Hepatocyte (in vitro differentiated cells): ENCODE measurements at regions not wholly inside any gene's neighbourhood (a gene's known extent, or its start where the extent isn't known, plus 50 kb on each side); places are given as distances from the start of the nearest gene placed in this dataset.

Experiments used
- EZH2 ChIP-seq: fragments of 200-600 bp; sonication (generic); IDR thresholded peaks from 2 replicates; pipeline ENCODE4 v1.6.1; 2016; ENCODE audit warnings: antibody characterized with exemption, mild to moderate bottlenecking, borderline replicate concordance
- TF ChIP-seq, protein P1 (sequence below): fragments of 200-600 bp; sonication (generic); IDR thresholded peaks from 2 replicates; pipeline ENCODE4 v1.5.1; 2016; ENCODE audit warnings: antibody characterized with exemption, mild to moderate bottlenecking; ENCODE audit not compliant: poor library complexity

- TF ChIP-seq, protein P1, sequence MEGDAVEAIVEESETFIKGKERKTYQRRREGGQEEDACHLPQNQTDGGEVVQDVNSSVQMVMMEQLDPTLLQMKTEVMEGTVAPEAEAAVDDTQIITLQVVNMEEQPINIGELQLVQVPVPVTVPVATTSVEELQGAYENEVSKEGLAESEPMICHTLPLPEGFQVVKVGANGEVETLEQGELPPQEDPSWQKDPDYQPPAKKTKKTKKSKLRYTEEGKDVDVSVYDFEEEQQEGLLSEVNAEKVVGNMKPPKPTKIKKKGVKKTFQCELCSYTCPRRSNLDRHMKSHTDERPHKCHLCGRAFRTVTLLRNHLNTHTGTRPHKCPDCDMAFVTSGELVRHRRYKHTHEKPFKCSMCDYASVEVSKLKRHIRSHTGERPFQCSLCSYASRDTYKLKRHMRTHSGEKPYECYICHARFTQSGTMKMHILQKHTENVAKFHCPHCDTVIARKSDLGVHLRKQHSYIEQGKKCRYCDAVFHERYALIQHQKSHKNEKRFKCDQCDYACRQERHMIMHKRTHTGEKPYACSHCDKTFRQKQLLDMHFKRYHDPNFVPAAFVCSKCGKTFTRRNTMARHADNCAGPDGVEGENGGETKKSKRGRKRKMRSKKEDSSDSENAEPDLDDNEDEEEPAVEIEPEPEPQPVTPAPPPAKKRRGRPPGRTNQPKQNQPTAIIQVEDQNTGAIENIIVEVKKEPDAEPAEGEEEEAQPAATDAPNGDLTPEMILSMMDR: no peak
- no peak for TF ChIP-seq EZH2
Observed at GRCh38 chr4:86497131-86497530, 97.0 kb upstream of the PTPN13 start.
